Adrenal gland (tissue), 5 donors: ENCODE measurements at regions not wholly inside any gene's neighbourhood (a gene's known extent, or its start where the extent isn't known, plus 50 kb on each side); places are given as distances from the start of the nearest gene placed in this dataset.

Source experiments
- CTCF ChIP-seq, 6 experiments: fragments of 450-650 bp in 4 of 6; fragments of 200-600 bp in 2 of 6; sonication (generic) in 1 of 6; IDR thresholded peaks; 1 replicate in 5 of 6; 2 replicates in 1 of 6; pipeline versions ENCODE4 v1.5.1 to v1.8.0; 2016 to 2021; ENCODE audit warnings: antibody characterized with exemption in 6 of 6, mild to moderate bottlenecking in 2 of 6, moderate library complexity in 1 of 6
- POLR2A ChIP-seq, 2 donors: fragments of 450-650 bp; IDR thresholded peaks; one replicate each; pipeline ENCODE4 v1.6.1; 2017; ENCODE audit warnings: antibody characterized with exemption in 2 of 2, mild to moderate bottlenecking in 2 of 2, moderate library complexity in 1 of 2
- donor health status: DM: no; HTN: no; CAD: no.

GRCh38 chr5:120759587-120759986 lies 295.5 kb downstream of the PRR16 start:
- no peak for TF ChIP-seq CTCF (IDR thresholded peaks at IDR 0.05)
- no peak for TF ChIP-seq POLR2A (IDR thresholded peaks at IDR 0.05)
